ENCODE measurements at regions not wholly inside any gene's neighbourhood (a gene's known extent, or its start where the extent isn't known, plus 50 kb on each side); places are given as distances from the start of the nearest gene placed in this dataset.

- no peak for DNase-seq (ENCODE audit: low read depth)
These were observed 253.4 kb upstream of the SLC24A2 start for GRCh38 chr9:20042128-20042711.

- DNase-seq (ENCODE audit: low read depth) = no peak
These were observed 252.9 kb upstream of the SLC24A2 start for GRCh38 chr9:20041697-20042081.

- no peak for DNase-seq (ENCODE audit: low read depth)
These were observed 252.3 kb upstream of the SLC24A2 start for GRCh38 chr9:20040991-20041696.

- DNase-seq (ENCODE audit: low read depth) = no peak
These were observed 248.9 kb upstream of the SLC24A2 start for GRCh38 chr9:20037699-20038098.

GRCh38 chr9:20033511-20033910 lies 244.7 kb upstream of the SLC24A2 start:
- no peak for DNase-seq (ENCODE audit: low read depth)

GRCh38 chr9:20032413-20033006 lies 243.7 kb upstream of the SLC24A2 start:
- DNase-seq (ENCODE audit: low read depth) = no peak

GRCh38 chr9:20031836-20032235 lies 243.0 kb upstream of the SLC24A2 start:
- no peak for DNase-seq (ENCODE audit: low read depth)

GRCh38 chr9:20030671-20031070 lies 241.8 kb upstream of the SLC24A2 start:
- no peak for DNase-seq (ENCODE audit: low read depth)

GRCh38 chr9:20030221-20030620 lies 241.4 kb upstream of the SLC24A2 start:
- no peak for DNase-seq (ENCODE audit: low read depth)

- DNase-seq (ENCODE audit: low read depth) = no peak
These were observed 240.0 kb upstream of the SLC24A2 start for GRCh38 chr9:20028849-20029231.

- DNase-seq (ENCODE audit: low read depth) = no peak
These were observed 239.5 kb upstream of the SLC24A2 start for GRCh38 chr9:20028192-20028848.

GRCh38 chr9:20023961-20024571 lies 235.2 kb upstream of the SLC24A2 start:
- DNase-seq (ENCODE audit: low read depth) = no peak

- no peak for DNase-seq (ENCODE audit: low read depth)
These were observed 234.5 kb upstream of the SLC24A2 start for GRCh38 chr9:20023210-20023905.

- no peak for DNase-seq (ENCODE audit: low read depth)
These were observed 233.6 kb upstream of the SLC24A2 start for GRCh38 chr9:20022410-20022809.

GRCh38 chr9:20016611-20017010 lies 227.8 kb upstream of the SLC24A2 start:
- no peak for DNase-seq (ENCODE audit: low read depth)

GRCh38 chr9:20015427-20015931 lies 226.6 kb upstream of the SLC24A2 start:
- no peak for DNase-seq (ENCODE audit: low read depth)

- DNase-seq (ENCODE audit: low read depth) = no peak
These were observed 225.3 kb upstream of the SLC24A2 start for GRCh38 chr9:20014168-20014567.

- DNase-seq (ENCODE audit: low read depth) = no peak
These were observed 223.4 kb upstream of the SLC24A2 start for GRCh38 chr9:20012232-20012631.

GRCh38 chr9:20009606-20010005 lies 220.8 kb upstream of the SLC24A2 start:
- no peak for DNase-seq (ENCODE audit: low read depth)

- DNase-seq (ENCODE audit: low read depth) = no peak
These were observed 213.2 kb upstream of the SLC24A2 start for GRCh38 chr9:20002011-20002410.

- no peak for DNase-seq (ENCODE audit: low read depth)
These were observed 212.2 kb upstream of the SLC24A2 start for GRCh38 chr9:20001058-20001457.
